GM23338 (cell line): ENCODE measurements at regions not wholly inside any gene's neighbourhood (a gene's known extent, or its start where the extent isn't known, plus 50 kb on each side); places are given as distances from the start of the nearest gene placed in this dataset.

Source experiments
- ATAC-seq: fragments of 200-7000 bp; cut with Tn5 transposase; 3 replicates; pipeline ENCODE4 v1.9.1; 2020
- DNase-seq: peaks from one replicate; pipeline ENCODE4 v3.0.0-alpha.2; 2015; ENCODE audit warnings: low spot score
- H2AFZ ChIP-seq: fragments of 200-600 bp; sonication (generic); 2 replicates; pipeline ENCODE4 v1.8.0; 2016; ENCODE audit warnings: antibody characterized with exemption, mild to moderate bottlenecking, moderate library complexity
- H3F3A ChIP-seq: fragments of 200-600 bp; sonication (generic); replicated peaks from 2 replicates; pipeline ENCODE4 v1.8.0; 2017; ENCODE audit warnings: antibody characterized with exemption, mixed run types, low read depth
- H3K27ac ChIP-seq: fragments of 200-600 bp; sonication (generic); 2 replicates; pipeline ENCODE4 v1.6.1; 2016; ENCODE audit warnings: low read depth
- H3K27me3 ChIP-seq: fragments of 200-600 bp; sonication (generic); 2 replicates; pipeline ENCODE4 v1.8.0; 2016; ENCODE audit warnings: mild to moderate bottlenecking, mixed run types, moderate library complexity; ENCODE audit not compliant: insufficient read depth
- H3K36me3 ChIP-seq: fragments of 200-600 bp; sonication (generic); 2 replicates; pipeline ENCODE4 v1.8.0; 2016; ENCODE audit warnings: mild to moderate bottlenecking; ENCODE audit not compliant: insufficient read depth
- H3K4me1 ChIP-seq: fragments of 200-600 bp; sonication (generic); 2 replicates; pipeline ENCODE4 v1.8.0; 2016; ENCODE audit warnings: mild to moderate bottlenecking, moderate library complexity; ENCODE audit not compliant: insufficient read depth
- H3K4me2 ChIP-seq: fragments of 200-600 bp; sonication (generic); 2 replicates; pipeline ENCODE4 v1.7.1; 2017; ENCODE audit warnings: mixed run types
- H3K4me3 ChIP-seq: fragments of 200-600 bp; sonication (generic); 2 replicates; pipeline ENCODE4 v1.6.1; 2016; ENCODE audit warnings: mixed run types
- H3K79me2 ChIP-seq: fragments of 200-600 bp; sonication (generic); replicated peaks from 2 replicates; pipeline ENCODE4 v1.8.0; 2017; ENCODE audit warnings: mild to moderate bottlenecking; ENCODE audit not compliant: insufficient read depth
- H3K9me2 ChIP-seq: fragments of 200-600 bp; sonication (generic); 2 replicates; pipeline ENCODE4 v1.8.0; 2017; ENCODE audit not compliant: insufficient read depth
- H4K20me1 ChIP-seq: fragments of 200-600 bp; sonication (generic); replicated peaks from 2 replicates; pipeline ENCODE4 v1.8.0; 2017; ENCODE audit warnings: mild to moderate bottlenecking; ENCODE audit not compliant: insufficient read depth
- H3K27ac Mint-ChIP-seq: 2 replicates; pipeline ENCODE4 v1.8.0; 2020; ENCODE audit warnings: inconsistent platforms, mild to moderate bottlenecking, moderate library complexity, mixed read lengths
- H3K27me3 Mint-ChIP-seq: 3 replicates; pipeline ENCODE4 v1.8.0; 2022; ENCODE audit warnings: low read depth, mild to moderate bottlenecking, moderate library complexity, mixed read lengths, inconsistent platforms; ENCODE audit not compliant: insufficient read depth, poor library complexity
- H3K36me3 Mint-ChIP-seq: 3 replicates; pipeline ENCODE4 v1.8.0; 2021; ENCODE audit warnings: low read depth, mild to moderate bottlenecking, inconsistent platforms, moderate library complexity, mixed read lengths
- H3K4me1 Mint-ChIP-seq: 3 replicates; pipeline ENCODE4 v1.8.0; 2020; ENCODE audit warnings: mild to moderate bottlenecking, inconsistent platforms, mixed read lengths
- H3K4me3 Mint-ChIP-seq: 3 replicates; pipeline ENCODE4 v1.8.0; 2021; ENCODE audit warnings: moderate library complexity, mild to moderate bottlenecking, inconsistent platforms, mixed read lengths
- H3K9me3 Mint-ChIP-seq: 3 replicates; pipeline ENCODE4 v1.8.0; 2020; ENCODE audit warnings: moderate library complexity, mild to moderate bottlenecking, inconsistent platforms, mixed read lengths
- CREB1 ChIP-seq: fragments of 250-450 bp; sonication (Bioruptor Pico); IDR thresholded peaks from 2 replicates; pipeline ENCODE4 v1.5.0; 2020; ENCODE audit warnings: low read depth, mild to moderate bottlenecking, moderate library complexity
- EZH2phosphoT487 ChIP-seq: fragments of 200-600 bp; sonication (generic); IDR thresholded peaks from one replicate; pipeline ENCODE4 v1.8.1; 2018; ENCODE audit warnings: antibody characterized with exemption; ENCODE audit not compliant: unreplicated experiment
- NANOG ChIP-seq: IDR thresholded peaks from 2 replicates; pipeline ENCODE4 v1.6.1; 2016; ENCODE audit warnings: antibody characterized with exemption, borderline replicate concordance
- ZNF331 ChIP-seq: fragments of 250-450 bp; sonication (Bioruptor Pico); IDR thresholded peaks from 2 replicates; pipeline ENCODE4 v1.5.0; 2020; ENCODE audit warnings: low read depth, mild to moderate bottlenecking, moderate library complexity
- TF ChIP-seq, protein P1 (sequence below): IDR thresholded peaks from 2 replicates; pipeline ENCODE4 v1.6.1; 2016; ENCODE audit warnings: antibody characterized with exemption
- TF ChIP-seq, protein P2 (sequence below): fragments of 250-450 bp; sonication (Bioruptor Pico); IDR thresholded peaks from 2 replicates; pipeline ENCODE4 v1.5.0; 2020; ENCODE audit warnings: mild to moderate bottlenecking, moderate library complexity

DNA sequence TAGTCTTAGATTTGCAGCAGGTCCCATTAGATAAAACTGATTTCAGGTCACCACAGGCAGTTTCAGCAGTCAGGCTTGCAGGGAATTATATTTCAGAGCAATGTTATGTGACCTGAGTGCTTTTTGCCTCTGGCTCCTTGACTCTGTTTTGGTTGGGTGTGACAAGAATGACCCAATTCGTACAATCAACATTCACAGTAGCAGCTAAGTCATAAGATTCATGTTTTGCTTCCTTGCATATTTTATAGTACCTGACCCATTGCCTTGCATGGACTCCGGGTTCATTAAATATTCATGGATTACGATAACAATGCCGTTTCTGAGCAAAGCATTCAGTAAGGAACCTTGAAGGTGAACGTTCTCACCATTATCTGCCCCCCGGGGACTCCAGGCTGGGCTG is 152.0 kb upstream of the CST7 start:
- Histone ChIP-seq H3K4me3 (no peak overlapping the region), H3K9me2 (no peaks in the 10 kb centered on the region), H3K36me3 (no peaks in the 10 kb centered on the region), H3K4me2 (no peak overlapping the region), H3K4me1 (no peaks in the 10 kb centered on the region), H2AFZ (no peak overlapping the region), H3K27me3 (no peaks in the 10 kb centered on the region), H3K27ac (no peak overlapping the region), H3K79me2 (no peaks in the 10 kb centered on the region), H3F3A (no peaks in the 10 kb centered on the region), H4K20me1 (no peaks in the 10 kb centered on the region)
- peaks cover 7% of the 10 kb centered on the region for H3K27me3 Mint-ChIP-seq
- H3K36me3 Mint-ChIP-seq = no peaks in the 10 kb centered on the region
- H3K9me3 Mint-ChIP-seq = peaks cover 3% of the 10 kb centered on the region; the same call in 1 of the 3 replicates
- TF ChIP-seq CREB1 (CRISPR knock-in tag) (no peak), ZNF331 (CRISPR knock-in tag) (no peak), EZH2phosphoT487 (no peak), NANOG (no peak)
- TF ChIP-seq, protein P1, sequence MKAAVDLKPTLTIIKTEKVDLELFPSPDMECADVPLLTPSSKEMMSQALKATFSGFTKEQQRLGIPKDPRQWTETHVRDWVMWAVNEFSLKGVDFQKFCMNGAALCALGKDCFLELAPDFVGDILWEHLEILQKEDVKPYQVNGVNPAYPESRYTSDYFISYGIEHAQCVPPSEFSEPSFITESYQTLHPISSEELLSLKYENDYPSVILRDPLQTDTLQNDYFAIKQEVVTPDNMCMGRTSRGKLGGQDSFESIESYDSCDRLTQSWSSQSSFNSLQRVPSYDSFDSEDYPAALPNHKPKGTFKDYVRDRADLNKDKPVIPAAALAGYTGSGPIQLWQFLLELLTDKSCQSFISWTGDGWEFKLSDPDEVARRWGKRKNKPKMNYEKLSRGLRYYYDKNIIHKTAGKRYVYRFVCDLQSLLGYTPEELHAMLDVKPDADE = no peak
- TF ChIP-seq, protein P2, sequence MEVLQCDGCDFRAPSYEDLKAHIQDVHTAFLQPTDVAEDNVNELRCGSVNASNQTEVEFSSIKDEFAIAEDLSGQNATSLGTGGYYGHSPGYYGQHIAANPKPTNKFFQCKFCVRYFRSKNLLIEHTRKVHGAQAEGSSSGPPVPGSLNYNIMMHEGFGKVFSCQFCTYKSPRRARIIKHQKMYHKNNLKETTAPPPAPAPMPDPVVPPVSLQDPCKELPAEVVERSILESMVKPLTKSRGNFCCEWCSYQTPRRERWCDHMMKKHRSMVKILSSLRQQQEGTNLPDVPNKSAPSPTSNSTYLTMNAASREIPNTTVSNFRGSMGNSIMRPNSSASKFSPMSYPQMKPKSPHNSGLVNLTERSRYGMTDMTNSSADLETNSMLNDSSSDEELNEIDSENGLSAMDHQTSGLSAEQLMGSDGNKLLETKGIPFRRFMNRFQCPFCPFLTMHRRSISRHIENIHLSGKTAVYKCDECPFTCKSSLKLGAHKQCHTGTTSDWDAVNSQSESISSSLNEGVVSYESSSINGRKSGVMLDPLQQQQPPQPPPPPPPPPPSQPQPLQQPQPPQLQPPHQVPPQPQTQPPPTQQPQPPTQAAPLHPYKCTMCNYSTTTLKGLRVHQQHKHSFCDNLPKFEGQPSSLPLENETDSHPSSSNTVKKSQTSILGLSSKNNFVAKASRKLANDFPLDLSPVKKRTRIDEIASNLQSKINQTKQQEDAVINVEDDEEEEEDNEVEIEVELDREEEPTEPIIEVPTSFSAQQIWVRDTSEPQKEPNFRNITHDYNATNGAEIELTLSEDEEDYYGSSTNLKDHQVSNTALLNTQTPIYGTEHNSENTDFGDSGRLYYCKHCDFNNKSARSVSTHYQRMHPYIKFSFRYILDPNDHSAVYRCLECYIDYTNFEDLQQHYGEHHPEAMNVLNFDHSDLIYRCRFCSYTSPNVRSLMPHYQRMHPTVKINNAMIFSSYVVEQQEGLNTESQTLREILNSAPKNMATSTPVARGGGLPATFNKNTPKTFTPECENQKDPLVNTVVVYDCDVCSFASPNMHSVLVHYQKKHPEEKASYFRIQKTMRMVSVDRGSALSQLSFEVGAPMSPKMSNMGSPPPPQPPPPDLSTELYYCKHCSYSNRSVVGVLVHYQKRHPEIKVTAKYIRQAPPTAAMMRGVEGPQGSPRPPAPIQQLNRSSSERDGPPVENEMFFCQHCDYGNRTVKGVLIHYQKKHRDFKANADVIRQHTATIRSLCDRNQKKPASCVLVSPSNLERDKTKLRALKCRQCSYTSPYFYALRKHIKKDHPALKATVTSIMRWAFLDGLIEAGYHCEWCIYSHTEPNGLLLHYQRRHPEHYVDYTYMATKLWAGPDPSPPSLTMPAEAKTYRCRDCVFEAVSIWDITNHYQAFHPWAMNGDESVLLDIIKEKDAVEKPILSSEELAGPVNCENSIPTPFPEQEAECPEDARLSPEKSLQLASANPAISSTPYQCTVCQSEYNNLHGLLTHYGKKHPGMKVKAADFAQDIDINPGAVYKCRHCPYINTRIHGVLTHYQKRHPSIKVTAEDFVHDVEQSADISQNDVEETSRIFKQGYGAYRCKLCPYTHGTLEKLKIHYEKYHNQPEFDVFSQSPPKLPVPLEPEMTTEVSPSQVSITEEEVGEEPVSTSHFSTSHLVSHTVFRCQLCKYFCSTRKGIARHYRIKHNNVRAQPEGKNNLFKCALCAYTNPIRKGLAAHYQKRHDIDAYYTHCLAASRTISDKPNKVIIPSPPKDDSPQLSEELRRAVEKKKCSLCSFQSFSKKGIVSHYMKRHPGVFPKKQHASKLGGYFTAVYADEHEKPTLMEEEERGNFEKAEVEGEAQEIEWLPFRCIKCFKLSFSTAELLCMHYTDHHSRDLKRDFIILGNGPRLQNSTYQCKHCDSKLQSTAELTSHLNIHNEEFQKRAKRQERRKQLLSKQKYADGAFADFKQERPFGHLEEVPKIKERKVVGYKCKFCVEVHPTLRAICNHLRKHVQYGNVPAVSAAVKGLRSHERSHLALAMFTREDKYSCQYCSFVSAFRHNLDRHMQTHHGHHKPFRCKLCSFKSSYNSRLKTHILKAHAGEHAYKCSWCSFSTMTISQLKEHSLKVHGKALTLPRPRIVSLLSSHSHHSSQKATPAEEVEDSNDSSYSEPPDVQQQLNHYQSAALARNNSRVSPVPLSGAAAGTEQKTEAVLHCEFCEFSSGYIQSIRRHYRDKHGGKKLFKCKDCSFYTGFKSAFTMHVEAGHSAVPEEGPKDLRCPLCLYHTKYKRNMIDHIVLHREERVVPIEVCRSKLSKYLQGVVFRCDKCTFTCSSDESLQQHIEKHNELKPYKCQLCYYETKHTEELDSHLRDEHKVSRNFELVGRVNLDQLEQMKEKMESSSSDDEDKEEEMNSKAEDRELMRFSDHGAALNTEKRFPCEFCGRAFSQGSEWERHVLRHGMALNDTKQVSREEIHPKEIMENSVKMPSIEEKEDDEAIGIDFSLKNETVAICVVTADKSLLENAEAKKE (CRISPR knock-in tag) = no peak
- no peak for ATAC-seq
- no peaks in the 10 kb centered on the region for H3K4me1 Mint-ChIP-seq
- no peak overlapping the region for H3K27ac Mint-ChIP-seq
- H3K4me3 Mint-ChIP-seq = no peak overlapping the region
- DNase-seq = no peak
